ENCODE measurements at regions not wholly inside any gene's neighbourhood (a gene's known extent, or its start where the extent isn't known, plus 50 kb on each side); places are given as distances from the start of the nearest gene placed in this dataset.

DNA sequence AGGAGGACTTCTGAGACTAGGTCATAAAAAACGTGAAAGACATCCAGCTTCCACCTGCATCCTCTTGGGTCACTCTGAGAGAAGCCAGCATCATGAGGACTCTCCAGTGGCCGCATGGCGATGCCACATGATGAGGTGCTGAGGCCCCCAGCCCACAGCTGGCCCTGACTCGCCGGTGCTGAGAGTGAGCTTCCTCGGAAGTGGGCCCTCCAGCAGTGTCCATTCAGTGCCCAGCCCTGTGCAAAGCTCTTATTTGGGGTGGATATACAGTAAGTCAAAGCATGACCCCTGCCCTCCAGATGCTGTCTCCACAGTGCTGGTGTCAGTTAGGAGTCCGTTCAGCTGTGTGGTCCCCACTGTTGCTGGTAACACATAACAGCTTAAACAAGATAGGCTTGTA is 93.6 kb upstream of the CHST15 start:
- no peak overlapping the region for H3K27ac Mint-ChIP-seq
- H3K4me3 Mint-ChIP-seq = no peak overlapping the region
- H3K4me1 ChIP-seq (ENCODE audit: insufficient read depth, low read length) = no peaks in the 10 kb centered on the region
- no peaks in the 10 kb centered on the region for H3K79me1 ChIP-seq (ENCODE audit: insufficient read depth, low read depth, low read length, poor library complexity, severe bottlenecking)
- no peak overlapping the region for H3K4ac ChIP-seq (ENCODE audit: low read depth, low read length)
- no peaks in the 10 kb centered on the region for H3K23me2 ChIP-seq (ENCODE audit: insufficient read length, low read depth, low read length, poor library complexity, severe bottlenecking)
- no peak overlapping the region for H3K9ac ChIP-seq (ENCODE audit: extremely low read depth, insufficient read length, low read length)
- no CpG with 5 or more reads among the region's 7 CpGs for WGBS (ENCODE audit: extremely low coverage, insufficient read length, low lambda C conversion rate)
- H3K36me3 Mint-ChIP-seq (ENCODE audit: insufficient read depth in 1 of 3, low read depth in 3 of 3) = no peaks in the 10 kb centered on the region
- no peak overlapping the region for H3K56ac ChIP-seq (ENCODE audit: insufficient read length, low read depth, low read length)
- no peaks in the 10 kb centered on the region for H3K79me2 ChIP-seq (ENCODE audit: insufficient read depth, low read length)
- no peak overlapping the region for H2BK120ac ChIP-seq (ENCODE audit: low read depth, low read length, poor library complexity, severe bottlenecking)
- no peak overlapping the region for H3K18ac ChIP-seq (ENCODE audit: insufficient read length, low read depth, low read length)
- no peak overlapping the region for H2AK5ac ChIP-seq (ENCODE audit: insufficient read length, low read length)
- H3K14ac ChIP-seq (ENCODE audit: insufficient read depth, low read length) = no peak overlapping the region
- H2AFZ ChIP-seq (ENCODE audit: low read length) = no peak overlapping the region
- no peaks in the 10 kb centered on the region for H4K20me1 ChIP-seq (ENCODE audit: control insufficient read depth, insufficient read depth, insufficient read length)
- H4K8ac ChIP-seq (replicated peaks; ENCODE audit: insufficient read length, low read depth, low read length) = no peak overlapping the region
- no peak overlapping the region for H2BK12ac ChIP-seq (ENCODE audit: insufficient read length, low read depth, low read length)
- no peak overlapping the region for H2BK15ac ChIP-seq (ENCODE audit: low read depth, low read length)
- no peaks in the 10 kb centered on the region for H3K9me3 Mint-ChIP-seq
- no peak overlapping the region for H2BK20ac ChIP-seq (ENCODE audit: low read depth, low read length, poor library complexity, severe bottlenecking)
- no peak overlapping the region for H3K4me2 ChIP-seq (ENCODE audit: insufficient read depth, insufficient read length, low read length)
- no peak for TF ChIP-seq CTCF (conservative IDR thresholded peaks at IDR 0.05)
- H3K27ac ChIP-seq (ENCODE audit: insufficient read length, low read depth, low read length) = no peak overlapping the region
- no peak overlapping the region for H3T11ph ChIP-seq (ENCODE audit: low read length)
- peaks cover 0 to 8% of the 10 kb centered on the region in 2 experiments; a peak in 3 of 4 replicates for H3K4me1 Mint-ChIP-seq
- H2BK5ac ChIP-seq (ENCODE audit: insufficient read length, low read length) = no peak overlapping the region
- no peak overlapping the region for H3K23ac ChIP-seq (ENCODE audit: insufficient read length, low read depth, low read length)
- H3K27me3 ChIP-seq (ENCODE audit: insufficient read depth, low read length) = no peaks in the 10 kb centered on the region
- H3K9me3 ChIP-seq (ENCODE audit: control insufficient read depth, low read depth, low read length) = no peaks in the 10 kb centered on the region
- no peak overlapping the region for H4K5ac ChIP-seq (ENCODE audit: insufficient read length, low read depth, low read length)
- H3K27me3 Mint-ChIP-seq (ENCODE audit: low read depth) = peaks cover 22% of the 10 kb centered on the region
- DNase-seq = no peak
- no peak overlapping the region for H4K91ac ChIP-seq (ENCODE audit: insufficient read length, low read depth, low read length)
